HL-60 (cell line): ENCODE measurements at regions not wholly inside any gene's neighbourhood (a gene's known extent, or its start where the extent isn't known, plus 50 kb on each side); places are given as distances from the start of the nearest gene placed in this dataset.

Source experiments
- DNase-seq, 2 experiments: peaks; one replicate each; pipeline ENCODE4 v3.0.0-alpha.2; 2010 to 2020; ENCODE audit warnings: low read depth in 1 of 2, low spot score in 1 of 2
- H3K27ac ChIP-seq: fragments of 250-450 bp; sonication (Bioruptor Pico); replicated peaks from 2 replicates; pipeline ENCODE4 v1.5.1; 2020; ENCODE audit warnings: mild to moderate bottlenecking, moderate library complexity
- H3K27me3 ChIP-seq: fragments of 250-450 bp; sonication (Bioruptor Pico); 2 replicates; pipeline ENCODE4 v1.5.1; 2021; ENCODE audit warnings: mild to moderate bottlenecking, moderate library complexity; ENCODE audit not compliant: insufficient read depth, poor library complexity, severe bottlenecking
- H3K4me3 ChIP-seq: replicated peaks from 2 replicates; pipeline ENCODE4 v1.5.1; 2011; ENCODE audit warnings: mild to moderate bottlenecking, control low read depth, low read length; ENCODE audit not compliant: insufficient read depth
- CTCF ChIP-seq: IDR thresholded peaks from one replicate; pipeline ENCODE4 v1.5.1; 2011; ENCODE audit warnings: low read length, control low read depth, inconsistent platforms; ENCODE audit not compliant: insufficient read depth
- GABPA ChIP-seq: IDR thresholded peaks from 2 replicates; pipeline ENCODE4 v1.6.1; 2012; ENCODE audit warnings: low read depth
- POLR2AphosphoS5 ChIP-seq: IDR thresholded peaks from 2 replicates; pipeline ENCODE4 v1.6.1; 2012; ENCODE audit warnings: low read depth
- SPI1 ChIP-seq: IDR thresholded peaks from 2 replicates; pipeline ENCODE4 v1.6.1; 2012; ENCODE audit warnings: low read depth, mild to moderate bottlenecking, borderline replicate concordance
- TF ChIP-seq, protein P1 (sequence below): IDR thresholded peaks from 2 replicates; pipeline ENCODE4 v1.6.1; 2012; ENCODE audit warnings: low read depth; ENCODE audit not compliant: insufficient replicate concordance

GRCh38 chr9:81477669-81478068, 211.7 kb downstream of the TLE1 start:
- no peak overlapping the region for H3K27ac ChIP-seq
- H3K4me3 ChIP-seq: no peak overlapping the region
- TF ChIP-seq POLR2AphosphoS5: no peak
- TF ChIP-seq, protein P1, sequence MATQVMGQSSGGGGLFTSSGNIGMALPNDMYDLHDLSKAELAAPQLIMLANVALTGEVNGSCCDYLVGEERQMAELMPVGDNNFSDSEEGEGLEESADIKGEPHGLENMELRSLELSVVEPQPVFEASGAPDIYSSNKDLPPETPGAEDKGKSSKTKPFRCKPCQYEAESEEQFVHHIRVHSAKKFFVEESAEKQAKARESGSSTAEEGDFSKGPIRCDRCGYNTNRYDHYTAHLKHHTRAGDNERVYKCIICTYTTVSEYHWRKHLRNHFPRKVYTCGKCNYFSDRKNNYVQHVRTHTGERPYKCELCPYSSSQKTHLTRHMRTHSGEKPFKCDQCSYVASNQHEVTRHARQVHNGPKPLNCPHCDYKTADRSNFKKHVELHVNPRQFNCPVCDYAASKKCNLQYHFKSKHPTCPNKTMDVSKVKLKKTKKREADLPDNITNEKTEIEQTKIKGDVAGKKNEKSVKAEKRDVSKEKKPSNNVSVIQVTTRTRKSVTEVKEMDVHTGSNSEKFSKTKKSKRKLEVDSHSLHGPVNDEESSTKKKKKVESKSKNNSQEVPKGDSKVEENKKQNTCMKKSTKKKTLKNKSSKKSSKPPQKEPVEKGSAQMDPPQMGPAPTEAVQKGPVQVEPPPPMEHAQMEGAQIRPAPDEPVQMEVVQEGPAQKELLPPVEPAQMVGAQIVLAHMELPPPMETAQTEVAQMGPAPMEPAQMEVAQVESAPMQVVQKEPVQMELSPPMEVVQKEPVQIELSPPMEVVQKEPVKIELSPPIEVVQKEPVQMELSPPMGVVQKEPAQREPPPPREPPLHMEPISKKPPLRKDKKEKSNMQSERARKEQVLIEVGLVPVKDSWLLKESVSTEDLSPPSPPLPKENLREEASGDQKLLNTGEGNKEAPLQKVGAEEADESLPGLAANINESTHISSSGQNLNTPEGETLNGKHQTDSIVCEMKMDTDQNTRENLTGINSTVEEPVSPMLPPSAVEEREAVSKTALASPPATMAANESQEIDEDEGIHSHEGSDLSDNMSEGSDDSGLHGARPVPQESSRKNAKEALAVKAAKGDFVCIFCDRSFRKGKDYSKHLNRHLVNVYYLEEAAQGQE: no peak
- no peak for TF ChIP-seq SPI1
- TF ChIP-seq CTCF: no peak
- TF ChIP-seq GABPA: no peak
- DNase-seq: no peak
- H3K27me3 ChIP-seq: no peaks in the 10 kb centered on the region

DNA sequence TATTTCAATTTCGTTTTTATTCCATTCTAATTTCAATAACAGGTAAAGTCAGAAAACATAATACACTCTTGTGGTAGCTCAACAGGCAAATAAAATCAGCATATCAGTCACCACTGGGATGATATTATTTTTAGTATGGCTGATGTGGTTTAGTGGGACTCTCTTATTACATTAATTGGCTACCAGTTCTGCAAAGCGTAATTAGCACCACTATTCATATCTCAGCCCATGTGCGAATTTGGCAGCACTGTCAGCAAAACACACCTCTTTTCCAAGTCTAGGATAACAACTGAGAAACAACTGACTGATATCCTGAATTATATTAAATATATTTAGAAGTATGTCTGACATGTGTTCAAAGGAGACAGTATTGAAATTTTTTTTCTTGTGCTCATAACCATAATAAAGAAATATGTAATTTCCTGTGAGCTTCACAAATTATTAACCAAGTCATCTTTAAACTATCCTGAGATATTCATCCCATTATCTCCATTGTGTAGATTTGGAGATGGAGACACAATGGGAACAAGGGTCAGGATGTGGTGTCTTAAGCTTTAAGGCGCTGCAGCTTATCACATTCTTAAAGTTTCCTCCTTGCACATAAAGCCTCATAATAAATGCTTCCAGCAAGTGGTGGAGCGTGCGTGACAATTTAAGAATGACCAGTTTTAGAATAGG, 212.4 kb downstream of the TLE1 start:
- Histone ChIP-seq H3K27ac (no peak overlapping the region), H3K4me3 (no peak overlapping the region), H3K27me3 (no peaks in the 10 kb centered on the region)
- no peak for DNase-seq
- TF ChIP-seq SPI1: no peak
- TF ChIP-seq, protein P1: no peak
- TF ChIP-seq GABPA: no peak
- no peak for TF ChIP-seq CTCF
- no peak for TF ChIP-seq POLR2AphosphoS5

- no peak for TF ChIP-seq GABPA
- no peak for DNase-seq
- Histone ChIP-seq H3K27me3 (no peaks in the 10 kb centered on the region), H3K4me3 (no peak overlapping the region), H3K27ac (no peak overlapping the region)
Measured at GRCh38 chr9:81474792-81475191, 214.6 kb downstream of the TLE1 start.

GRCh38 chr9:81474125-81474524, 215.2 kb downstream of the TLE1 start:
- TF ChIP-seq CTCF: no peak
- no peak for TF ChIP-seq POLR2AphosphoS5
- TF ChIP-seq, protein P1: no peak
- TF ChIP-seq GABPA: no peak
- no peak for TF ChIP-seq SPI1
- DNase-seq: no peak
- Histone ChIP-seq H3K27ac (no peak overlapping the region), H3K4me3 (no peak overlapping the region), H3K27me3 (no peaks in the 10 kb centered on the region)
